ENCODE measurements at regions not wholly inside any gene's neighbourhood (a gene's known extent, or its start where the extent isn't known, plus 50 kb on each side); places are given as distances from the start of the nearest gene placed in this dataset.

GRCh38 chr14:95462491-95462890 is 54.0 kb downstream of the SYNE3 start:
- in situ Hi-C loops (cut with MboI; ENCODE audit: low pct_unique_long_range_greater_than_20kb, low sequenced_read_pairs, unreplicated experiment) = no loop called here
- DNase-seq (ENCODE audit: low spot score) = no peak
- TF ChIP-seq CTCF (IDR thresholded peaks at IDR 0.05; ENCODE audit: extremely low read depth, insufficient read depth, missing control alignments) = no peak

- DNase-seq (ENCODE audit: low spot score) = no peak
- in situ Hi-C loops (cut with MboI; ENCODE audit: low pct_unique_long_range_greater_than_20kb, low sequenced_read_pairs, unreplicated experiment) = no loop called here
- no peak for TF ChIP-seq CTCF (IDR thresholded peaks at IDR 0.05; ENCODE audit: extremely low read depth, insufficient read depth, missing control alignments)
Measured at GRCh38 chr14:95460647-95461478, 55.6 kb downstream of the SYNE3 start.

GRCh38 chr14:95458906-95459305 is 57.5 kb downstream of the SYNE3 start:
- in situ Hi-C loops (cut with MboI; ENCODE audit: low pct_unique_long_range_greater_than_20kb, low sequenced_read_pairs, unreplicated experiment) = no loop called here
- DNase-seq (ENCODE audit: low spot score) = no peak
- TF ChIP-seq CTCF (IDR thresholded peaks at IDR 0.05; ENCODE audit: extremely low read depth, insufficient read depth, missing control alignments) = no peak

- in situ Hi-C loops (cut with MboI; ENCODE audit: low pct_unique_long_range_greater_than_20kb, low sequenced_read_pairs, unreplicated experiment) = no loop called here
- no peak for DNase-seq (ENCODE audit: low spot score)
- TF ChIP-seq CTCF (IDR thresholded peaks at IDR 0.05; ENCODE audit: extremely low read depth, insufficient read depth, missing control alignments) = no peak
Measured at GRCh38 chr14:95458459-95458858, 58.0 kb downstream of the SYNE3 start.

- no peak for TF ChIP-seq CTCF (IDR thresholded peaks at IDR 0.05; ENCODE audit: extremely low read depth, insufficient read depth, missing control alignments)
- no peak for DNase-seq (ENCODE audit: low spot score)
- in situ Hi-C loops (cut with MboI; ENCODE audit: low pct_unique_long_range_greater_than_20kb, low sequenced_read_pairs, unreplicated experiment) = no loop called here
Measured at GRCh38 chr14:95456281-95456680, 60.2 kb downstream of the SYNE3 start.

- no peak for DNase-seq (ENCODE audit: low spot score)
- TF ChIP-seq CTCF (IDR thresholded peaks at IDR 0.05; ENCODE audit: extremely low read depth, insufficient read depth, missing control alignments) = no peak
- in situ Hi-C loops (cut with MboI; ENCODE audit: low pct_unique_long_range_greater_than_20kb, low sequenced_read_pairs, unreplicated experiment) = no loop called here
Measured at GRCh38 chr14:95455246-95455645, 61.2 kb downstream of the SYNE3 start.
